Lower leg skin (tissue), 4 donors: ENCODE measurements at regions not wholly inside any gene's neighbourhood (a gene's known extent, or its start where the extent isn't known, plus 50 kb on each side); places are given as distances from the start of the nearest gene placed in this dataset.
"Not testable (repeated sequence)": the region's sequence is repeated elsewhere in the genome, so short reads cannot be mapped to it uniquely, and the experiment has no call there.

Source experiments
- DNase-seq, 2 donors: peaks; one replicate each; pipeline ENCODE4 v3.0.0-alpha.2; 2019; ENCODE audit warnings: low spot score in 2 of 2
- H3K4me3 ChIP-seq: fragments of 200-600 bp; sonication (generic); 2 replicates; pipeline ENCODE4 v1.5.1; 2017; ENCODE audit warnings: mild to moderate bottlenecking, low read depth; ENCODE audit not compliant: poor library complexity, severe bottlenecking
- CTCF ChIP-seq, 3 donors: fragments of 450-650 bp; IDR thresholded peaks; one replicate each; pipeline ENCODE4 v1.5.1; 2016; ENCODE audit warnings: antibody characterized with exemption in 3 of 3, mild to moderate bottlenecking in 3 of 3, moderate library complexity in 2 of 3
- POLR2A ChIP-seq, 2 donors: fragments of 450-650 bp; IDR thresholded peaks; one replicate each; pipeline ENCODE4 v1.6.1; 2016 to 2017; ENCODE audit warnings: antibody characterized with exemption in 2 of 2, mild to moderate bottlenecking in 1 of 2, moderate library complexity in 1 of 2
- WGBS, 2 donors: methylation state at CpG; one replicate each; pipeline ENCODE4 v1.1.5; 2018; 5-methylcytosine and 5-hydroxymethylcytosine counted together
- intact Hi-C: fragments of 100-400 bp; cut with DNase I; formaldehyde crosslinking; loops from one replicate; pipeline ENCODE4 v1.15.0; 2023; ENCODE audit warnings: low total_unique reads

DNA sequence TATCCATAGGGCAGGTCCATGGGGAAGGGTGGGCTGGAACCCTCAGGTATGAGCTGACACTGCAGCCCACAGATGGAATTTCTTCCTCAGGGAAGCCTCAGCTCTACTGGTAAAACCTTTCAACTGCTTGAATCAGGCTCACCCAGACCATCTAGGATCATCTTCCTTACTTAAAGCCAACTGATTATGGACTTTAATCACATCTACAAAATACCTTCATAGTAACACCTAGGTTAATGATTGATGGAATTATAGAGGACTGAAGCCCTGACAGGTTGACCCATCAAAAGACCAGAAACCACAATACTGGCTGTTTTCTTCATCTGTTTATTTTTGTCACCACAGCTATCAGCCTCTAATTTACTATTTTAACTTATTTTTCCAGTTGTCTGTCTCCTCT lies 188.9 kb upstream of the BOD1L1 start:
- no peak for DNase-seq
- no peak overlapping the region for H3K4me3 ChIP-seq
- TF ChIP-seq CTCF (IDR thresholded peaks at IDR 0.05) (no peak), POLR2A (IDR thresholded peaks at IDR 0.05) (no peak)
- intact Hi-C loops, result no loop called here

DNA sequence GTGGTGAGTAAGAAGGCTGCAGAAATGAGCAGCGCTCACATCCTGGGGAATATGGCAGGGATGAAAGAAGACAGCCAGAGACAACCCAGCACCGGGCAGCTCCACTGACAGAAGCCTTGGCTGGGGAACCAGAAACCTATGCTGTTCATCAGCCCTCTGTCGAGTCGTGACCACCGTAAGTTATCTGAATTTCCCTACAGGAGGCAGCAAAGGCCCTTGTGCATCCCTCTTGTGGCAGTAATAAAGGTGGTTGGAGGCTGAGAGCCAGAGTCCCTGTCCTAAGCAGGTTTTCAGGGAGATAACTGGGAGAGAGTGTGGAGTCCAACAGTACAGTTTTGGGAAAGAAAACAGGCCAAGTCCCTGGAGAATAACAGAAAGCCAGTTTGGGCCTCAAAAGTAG lies 194.0 kb upstream of the BOD1L1 start:
- 56 to 71% methylated on average over 5 of the region's 5 CpGs for WGBS, 2 donors
- H3K4me3 ChIP-seq, result no peak overlapping the region
- no peak for DNase-seq
- TF ChIP-seq CTCF (IDR thresholded peaks at IDR 0.05), result no peak
- TF ChIP-seq POLR2A (IDR thresholded peaks at IDR 0.05), result no peak
- intact Hi-C loops, result no loop called here

- H3K4me3 ChIP-seq, DNase-seq, intact Hi-C loops: not testable (repeated sequence)
Measured at GRCh38 chr4:13825822-13826221, 198.3 kb upstream of the BOD1L1 start.

GRCh38 chr4:13829457-13829856 lies 201.9 kb upstream of the BOD1L1 start:
- WGBS, 2 donors, result 73 to 86% methylated on average over 3 of the region's 3 CpGs
- TF ChIP-seq POLR2A (IDR thresholded peaks at IDR 0.05), result no peak
- TF ChIP-seq CTCF (IDR thresholded peaks at IDR 0.05), result no peak
- DNase-seq, result no peak
- intact Hi-C loops, result no loop called here
- no peak overlapping the region for H3K4me3 ChIP-seq

DNA sequence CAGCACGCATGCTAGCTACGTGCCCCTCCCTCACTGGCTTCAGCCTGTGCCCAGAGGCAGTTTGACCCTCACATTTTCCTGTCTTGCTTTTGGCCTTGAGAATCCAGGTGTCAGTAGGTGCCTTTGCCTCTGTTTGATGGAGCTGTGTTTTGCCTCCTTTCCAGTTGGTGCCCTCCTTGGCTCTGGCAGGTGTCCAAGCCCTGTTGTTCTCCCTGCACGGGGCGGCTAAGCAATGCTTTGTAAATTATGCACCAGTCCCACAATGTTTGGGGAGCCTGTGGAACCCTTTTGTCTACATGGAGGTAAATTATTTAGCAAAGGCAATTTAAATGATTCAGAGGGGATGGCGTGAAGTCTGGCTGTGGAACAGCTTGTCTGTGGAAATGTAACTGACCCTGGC lies 202.9 kb upstream of the BOD1L1 start:
- TF ChIP-seq POLR2A (IDR thresholded peaks at IDR 0.05) (no peak), CTCF (IDR thresholded peaks at IDR 0.05) (no peak)
- WGBS, 2 donors, result 60 to 62% methylated on average over 5 of the region's 5 CpGs
- intact Hi-C loops, result no loop called here
- H3K4me3 ChIP-seq, result no peak overlapping the region
- no peak for DNase-seq

DNA sequence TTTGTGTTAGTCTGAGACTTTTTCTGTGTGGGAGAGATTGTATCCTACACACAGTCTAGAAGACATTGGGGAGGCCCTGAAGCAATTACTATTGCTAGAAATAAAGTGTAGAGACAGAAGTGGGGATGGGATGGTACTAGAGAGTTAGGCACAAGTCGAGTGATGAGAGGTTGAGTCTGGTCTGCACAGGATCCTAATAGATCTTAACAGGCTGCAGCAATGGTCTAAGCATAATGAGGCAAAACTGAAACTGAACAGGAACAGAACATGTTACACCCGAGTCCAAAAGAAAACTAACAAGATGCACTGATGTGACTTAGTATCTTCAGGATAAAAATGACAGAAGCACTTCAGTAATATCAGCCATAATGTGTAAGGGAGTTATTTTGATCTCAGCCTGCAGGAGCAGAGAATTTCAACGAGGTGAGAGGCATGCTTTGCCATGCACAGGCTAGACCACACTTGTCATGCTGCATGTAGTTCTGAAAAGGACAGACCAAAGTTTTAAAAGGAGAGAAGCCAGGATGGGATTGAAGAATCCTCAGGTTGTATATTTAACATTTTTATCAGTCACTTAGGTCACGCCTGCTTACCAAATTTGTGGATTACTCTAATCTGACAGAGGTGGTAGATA lies 205.8 kb upstream of the BOD1L1 start:
- TF ChIP-seq POLR2A (IDR thresholded peaks at IDR 0.05), result no peak
- TF ChIP-seq CTCF (IDR thresholded peaks at IDR 0.05), result no peak
- H3K4me3 ChIP-seq, result no peak overlapping the region
- WGBS, 2 donors, result 44 to 48% methylated on average over 4 of the region's 4 CpGs
- intact Hi-C loops, result no loop called here
- no peak for DNase-seq
